GM18502 (cell line): ENCODE measurements at regions not wholly inside any gene's neighbourhood (a gene's known extent, or its start where the extent isn't known, plus 50 kb on each side); places are given as distances from the start of the nearest gene placed in this dataset.

ENCODE experiments used
- ATAC-seq: cut with Tn5 transposase; IDR thresholded peaks from one replicate; pipeline ENCODE4 v1.9.1; 2021; ENCODE audit warnings: mild to moderate bottlenecking; ENCODE audit not compliant: unreplicated experiment, poor library complexity

DNA sequence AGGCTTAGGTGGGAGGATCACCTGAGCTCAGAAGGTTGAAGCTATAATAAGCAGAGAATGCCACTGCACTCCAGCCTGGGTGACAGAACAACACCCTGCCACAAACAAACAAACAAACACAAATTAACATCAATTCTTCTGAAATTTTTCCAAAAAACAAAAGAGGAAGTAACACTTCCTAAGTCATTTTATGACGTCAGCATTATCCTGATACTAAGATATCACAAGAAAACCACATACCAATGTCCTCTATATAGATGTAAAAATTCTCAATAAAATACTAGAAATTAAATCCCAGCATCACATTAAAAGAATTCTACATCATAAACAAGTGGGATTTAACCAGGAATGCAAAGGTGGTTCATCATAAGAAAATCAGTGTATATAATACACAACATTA lies 64.4 kb upstream of the STK26 start:
- ATAC-seq, result no peak

DNA sequence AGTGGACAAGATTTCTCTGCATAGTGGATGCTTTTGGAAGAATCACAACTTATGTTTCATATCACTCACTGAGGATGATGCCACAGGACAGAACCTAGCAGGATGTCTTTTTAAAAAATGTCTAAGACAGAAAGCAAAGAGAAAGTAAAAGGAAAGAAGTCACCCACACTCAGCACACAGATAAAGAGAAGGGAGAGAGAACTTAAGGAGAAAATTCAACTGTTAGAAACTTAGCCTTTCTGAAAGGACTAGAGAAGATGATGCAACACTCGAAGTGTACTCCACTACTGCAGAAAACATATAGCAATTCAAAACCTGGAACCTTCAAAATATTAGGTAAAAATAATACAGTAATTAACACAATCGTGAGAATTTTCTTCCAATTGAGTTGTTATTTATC lies 52.8 kb upstream of the STK26 start:
- no peak for ATAC-seq
